ENCODE measurements at regions not wholly inside any gene's neighbourhood (a gene's known extent, or its start where the extent isn't known, plus 50 kb on each side); places are given as distances from the start of the nearest gene placed in this dataset.
"Not testable (repeated sequence)": the region's sequence is repeated elsewhere in the genome, so short reads cannot be mapped to it uniquely, and the experiment has no call there.

DNA sequence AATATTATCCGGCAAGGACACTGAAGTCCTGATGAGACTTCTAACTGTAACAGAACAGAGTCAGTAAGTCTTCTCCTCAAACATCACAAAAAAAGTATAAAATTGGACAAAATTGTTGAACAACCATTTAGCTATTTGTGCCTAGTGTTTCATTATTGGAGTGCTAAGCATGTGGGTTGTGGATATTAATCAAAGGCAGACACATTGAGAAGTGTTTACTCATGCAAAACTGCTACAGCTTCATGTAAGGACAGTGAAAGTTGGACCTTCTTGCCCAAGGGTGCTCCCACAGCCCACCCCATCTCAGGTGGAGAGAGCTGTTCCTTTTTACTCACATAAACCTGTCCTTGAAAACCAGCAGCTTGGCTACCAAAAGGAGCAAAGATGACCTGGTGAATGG lies 355.1 kb upstream of the DAB2 start:
- DNase-seq = no peak

DNA sequence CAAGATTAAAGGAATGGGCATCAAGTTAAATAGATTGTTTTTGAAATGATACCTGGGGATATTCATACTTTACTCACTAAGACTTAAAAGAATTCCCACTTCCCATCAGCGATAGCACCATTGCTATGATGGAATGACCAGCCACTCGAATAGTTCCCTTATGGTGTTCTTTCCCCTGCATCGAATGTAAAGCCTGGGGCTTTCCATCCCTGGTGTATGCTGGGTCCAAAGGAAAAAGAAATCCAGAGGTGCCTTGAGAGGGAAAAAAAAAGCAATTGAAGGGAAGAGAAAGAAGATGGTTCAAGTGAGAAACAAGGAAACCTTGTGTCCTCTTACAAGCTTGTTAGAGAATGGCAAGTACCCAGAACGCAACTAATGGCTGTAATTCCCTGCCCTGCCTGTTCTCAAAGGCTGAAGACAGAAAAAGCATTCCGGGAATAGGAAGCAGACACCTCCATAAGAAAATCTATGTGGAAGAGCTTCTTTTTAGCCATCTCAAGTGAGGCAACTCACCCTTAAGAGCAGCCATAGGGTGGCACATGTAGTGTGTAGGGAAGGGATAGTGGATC lies 351.1 kb upstream of the DAB2 start:
- no peak for DNase-seq

DNA sequence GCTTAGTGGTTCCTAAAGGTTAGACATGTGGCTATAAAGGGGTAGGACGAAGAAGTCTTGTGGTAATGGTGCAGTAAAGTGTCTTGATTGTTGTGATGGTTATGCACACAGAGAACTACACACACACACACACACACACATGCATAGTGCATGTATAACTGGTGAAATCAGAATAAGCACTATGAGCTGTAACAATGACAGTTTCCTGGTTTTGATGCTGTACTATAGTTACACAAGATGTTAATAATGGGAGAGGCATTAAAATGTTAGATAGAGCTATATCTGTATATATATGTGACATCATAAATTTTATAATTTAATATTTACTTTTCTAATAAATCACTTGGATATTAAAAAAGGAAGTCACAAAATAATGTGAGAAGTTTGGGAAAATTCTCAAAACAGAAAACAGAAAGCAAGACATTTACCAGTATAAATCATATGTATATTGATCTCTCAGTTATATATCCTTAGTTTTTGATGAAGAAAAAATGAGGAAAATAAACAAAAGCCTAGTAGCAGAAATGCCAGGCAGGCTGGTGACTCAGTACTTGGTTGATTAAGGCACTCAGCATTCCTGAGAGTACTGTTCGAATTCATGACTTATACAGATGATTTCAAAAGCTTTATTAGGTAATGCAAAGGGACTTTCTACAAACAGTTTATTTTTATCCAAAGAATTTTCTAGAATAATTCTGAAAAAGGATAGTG lies 350.5 kb upstream of the DAB2 start:
- no peak for DNase-seq

DNA sequence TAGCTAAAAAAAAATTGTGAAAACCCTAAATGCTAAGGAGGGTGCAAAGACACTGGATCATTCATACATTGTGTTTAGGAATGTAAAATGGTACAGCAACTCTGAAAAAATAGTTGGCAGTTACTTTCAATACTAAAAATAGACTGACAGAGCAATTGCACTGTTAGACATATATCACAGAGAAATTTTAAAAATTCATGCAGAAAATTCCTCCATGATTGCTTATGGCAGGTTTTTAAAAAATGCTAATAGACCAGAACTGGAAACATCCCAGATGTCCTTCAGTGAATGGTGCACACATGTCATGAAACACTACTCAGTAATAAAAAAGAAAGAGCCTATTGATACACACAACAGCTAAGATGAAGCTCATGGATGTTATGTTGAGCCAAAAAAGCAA lies 349.8 kb upstream of the DAB2 start:
- DNase-seq = no peak

DNA sequence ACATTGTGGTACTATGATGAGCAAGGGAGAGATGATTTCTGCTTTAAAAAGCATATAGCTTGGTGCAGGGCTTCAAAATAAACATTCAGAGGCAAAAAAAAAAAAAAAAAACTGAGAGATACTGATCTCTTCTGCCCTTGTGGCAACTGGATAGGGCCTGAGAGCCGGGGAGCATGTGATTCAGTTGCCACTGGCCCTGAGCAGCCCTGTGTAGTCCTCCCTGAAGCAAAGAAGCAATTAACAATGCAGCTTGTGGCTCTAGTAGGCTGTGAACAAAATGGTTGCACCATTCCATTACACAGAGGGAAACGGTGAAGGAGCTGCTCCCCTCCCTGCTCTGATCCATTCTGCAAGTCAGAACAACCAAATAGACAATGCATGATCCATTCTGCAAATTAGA lies 347.5 kb upstream of the DAB2 start:
- no peak for DNase-seq

DNA sequence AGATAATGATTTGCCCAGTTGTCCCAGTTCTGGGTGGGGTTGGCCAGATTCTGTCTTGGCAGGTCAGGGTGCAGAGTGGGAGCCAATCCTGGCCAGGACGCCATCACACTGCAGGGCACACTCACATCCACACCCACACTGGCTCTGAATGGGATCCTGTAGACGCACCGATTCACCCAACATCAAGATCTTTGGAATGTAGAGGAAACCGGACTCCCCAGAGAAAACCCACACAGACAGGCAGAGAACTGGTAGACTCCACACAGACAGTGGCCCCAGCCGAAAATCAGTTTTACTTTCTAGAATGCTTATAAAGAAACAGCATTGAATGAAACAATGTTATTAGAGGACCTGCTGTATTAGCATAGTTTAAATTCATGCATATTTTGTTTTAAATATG lies 343.1 kb upstream of the DAB2 start:
- DNase-seq = no peak

DNA sequence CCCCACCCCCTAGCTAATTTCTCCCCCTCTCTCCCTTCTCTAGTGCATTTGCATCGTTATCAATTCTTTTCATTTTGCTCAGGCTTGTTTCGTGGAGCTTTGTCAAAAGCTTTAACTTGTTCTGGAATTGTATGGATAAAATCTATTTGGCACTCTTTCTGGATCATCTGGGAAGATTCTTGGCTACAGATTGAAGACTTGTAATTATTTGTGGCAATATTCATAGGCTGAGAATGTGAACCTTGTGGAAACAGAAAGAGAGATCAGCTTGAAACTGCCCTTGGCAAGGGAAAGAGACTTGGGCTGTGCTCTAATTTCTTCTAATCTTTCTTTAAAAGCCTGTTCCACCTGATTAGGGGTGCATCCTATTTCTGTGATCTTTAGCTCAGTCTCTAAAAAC lies 340.6 kb upstream of the DAB2 start:
- no peak for DNase-seq

DNA sequence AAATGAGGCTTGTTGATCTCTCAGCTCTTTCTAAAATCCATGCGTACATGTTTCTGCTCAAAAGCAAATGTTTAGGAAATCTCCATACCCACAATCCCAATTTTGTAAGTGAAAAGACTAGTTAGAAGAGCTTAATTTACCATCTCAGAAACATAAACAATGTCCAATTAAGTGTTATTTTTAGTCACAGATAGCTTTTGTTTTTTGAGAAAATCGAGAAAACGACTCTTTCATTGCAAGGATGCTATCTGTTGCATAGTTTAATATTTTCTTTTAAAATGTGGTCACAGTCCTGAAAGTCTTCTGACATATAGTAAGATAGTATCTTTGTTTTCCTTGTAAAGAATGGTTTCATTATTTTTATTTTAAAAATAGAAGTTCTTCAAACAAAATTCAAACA lies 338.0 kb upstream of the DAB2 start:
- DNase-seq = no peak

DNA sequence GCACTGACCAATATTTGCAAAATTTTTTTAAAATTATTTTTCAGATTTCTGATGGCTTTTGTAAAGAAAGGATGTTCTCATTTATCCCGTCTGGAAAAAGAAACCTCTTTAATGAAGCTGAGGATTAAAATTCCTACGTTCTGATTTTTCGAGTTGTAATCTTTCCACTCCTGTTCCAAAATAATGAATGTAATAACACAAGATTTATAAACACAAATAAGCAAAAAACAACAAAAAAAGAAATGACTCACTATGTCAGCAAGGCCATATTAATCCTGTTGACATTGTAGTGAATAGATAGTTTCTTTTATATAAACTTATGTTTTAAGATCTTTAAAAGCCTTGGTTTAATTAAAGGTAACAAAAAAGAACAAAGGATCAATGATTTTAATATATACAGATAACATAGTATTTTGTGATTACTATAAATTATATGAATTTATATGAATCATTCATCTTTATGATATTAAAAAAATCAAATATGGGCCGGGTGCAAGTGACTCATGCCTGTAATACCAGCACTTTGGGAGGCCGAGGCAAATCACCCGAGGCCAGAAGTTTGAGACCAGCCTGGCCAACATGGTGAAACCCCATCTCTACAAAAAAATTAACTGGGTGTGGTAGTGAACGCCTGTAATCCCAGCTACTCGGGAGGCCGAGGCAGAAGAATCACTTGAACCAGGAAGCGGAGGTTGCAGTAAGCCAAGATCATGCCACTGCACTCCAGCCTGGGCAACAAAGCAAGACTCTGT lies 336.6 kb upstream of the DAB2 start:
- DNase-seq = no peak

DNA sequence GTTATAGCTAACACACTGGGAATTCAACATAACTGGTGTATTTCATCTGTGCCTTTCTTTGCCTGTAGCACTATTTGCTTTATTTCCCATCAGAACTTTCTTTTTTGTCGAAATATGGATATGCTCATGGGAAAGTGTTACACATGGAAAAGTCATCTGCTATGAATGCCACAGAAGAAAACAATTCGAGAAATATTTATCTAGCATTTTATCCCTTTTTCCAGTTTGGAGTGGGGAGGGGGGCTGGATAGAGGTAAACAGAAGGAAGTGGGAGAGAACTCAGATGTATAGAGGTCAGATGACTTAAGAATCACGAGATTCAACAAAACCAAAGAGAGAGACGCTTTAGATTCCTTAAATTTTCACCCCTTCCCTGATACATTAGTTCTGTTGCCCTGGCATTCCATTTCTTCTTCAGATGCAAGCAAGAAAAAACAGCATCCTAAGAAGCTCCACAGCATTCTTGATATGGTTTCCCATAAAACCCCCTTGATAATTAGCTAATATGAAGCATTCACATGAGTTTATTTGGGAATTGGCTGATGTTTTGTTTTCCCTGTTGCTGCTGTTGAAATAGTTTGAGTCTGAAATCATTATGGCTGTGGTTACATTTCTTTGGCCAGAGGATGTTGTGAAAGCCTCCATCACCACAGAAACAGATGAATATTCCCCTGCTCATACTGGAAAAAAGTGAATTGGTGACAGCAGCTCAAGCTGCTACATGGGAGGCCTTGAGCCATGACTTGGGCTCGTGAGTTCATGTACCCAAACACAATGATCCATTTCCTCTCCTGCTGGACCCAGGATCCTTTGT lies 335.8 kb upstream of the DAB2 start:
- DNase-seq = no peak

DNA sequence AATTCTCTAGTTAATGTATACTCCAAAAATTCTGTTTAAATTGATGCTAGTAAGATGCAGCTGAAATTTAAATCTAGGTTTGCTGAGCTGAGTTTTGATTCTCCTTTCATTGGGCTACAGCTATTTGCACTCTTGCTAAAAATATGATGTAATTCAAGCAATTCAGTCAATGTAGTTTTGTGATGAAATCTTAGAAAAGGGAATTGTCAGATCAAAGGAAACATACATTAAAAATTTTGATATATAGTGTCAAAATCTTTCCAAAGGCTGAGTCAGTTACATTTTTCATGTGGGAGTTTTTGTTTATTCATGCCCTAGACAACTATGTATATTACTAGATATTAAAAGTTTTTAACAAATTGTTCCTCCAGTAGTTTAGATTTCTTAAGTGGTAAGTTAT lies 334.9 kb upstream of the DAB2 start:
- no peak for DNase-seq

DNA sequence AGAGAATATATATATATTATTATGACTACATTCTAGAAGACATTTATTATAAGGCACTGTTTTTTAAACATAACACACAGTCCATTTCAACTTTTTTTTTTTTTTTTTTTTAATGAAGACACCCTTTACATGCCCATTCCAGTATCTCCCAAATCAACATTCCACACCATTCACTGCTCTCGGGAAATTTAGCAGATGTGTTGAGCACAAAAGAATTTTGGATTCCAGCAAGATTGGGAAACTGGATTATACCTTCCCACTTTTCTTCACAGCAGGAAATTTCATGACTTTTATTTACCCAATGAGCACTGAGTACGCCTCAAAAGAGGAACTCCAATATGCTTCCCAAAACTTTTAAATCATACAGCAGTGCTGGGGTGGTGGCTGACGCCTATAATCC lies 333.6 kb upstream of the DAB2 start:
- DNase-seq = no peak

DNA sequence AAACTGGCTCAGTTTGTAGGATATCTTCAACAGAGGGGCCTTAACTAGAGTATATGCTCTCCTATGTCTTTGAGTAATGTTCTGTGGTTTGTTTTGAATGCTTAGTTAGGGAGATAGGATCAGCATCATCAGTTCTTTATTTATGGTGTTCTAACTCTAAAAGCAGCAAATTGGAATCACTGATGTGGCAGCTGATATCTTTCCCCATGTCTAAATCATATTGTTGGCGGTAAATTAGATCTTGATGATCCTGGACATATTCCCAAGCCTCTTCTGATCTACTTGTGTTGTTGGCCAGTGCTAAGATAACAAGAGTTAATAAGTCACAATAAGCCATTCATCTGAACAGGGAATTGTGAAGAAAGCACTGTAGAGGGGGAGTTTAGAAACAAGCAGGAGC lies 332.4 kb upstream of the DAB2 start:
- DNase-seq = no peak

DNA sequence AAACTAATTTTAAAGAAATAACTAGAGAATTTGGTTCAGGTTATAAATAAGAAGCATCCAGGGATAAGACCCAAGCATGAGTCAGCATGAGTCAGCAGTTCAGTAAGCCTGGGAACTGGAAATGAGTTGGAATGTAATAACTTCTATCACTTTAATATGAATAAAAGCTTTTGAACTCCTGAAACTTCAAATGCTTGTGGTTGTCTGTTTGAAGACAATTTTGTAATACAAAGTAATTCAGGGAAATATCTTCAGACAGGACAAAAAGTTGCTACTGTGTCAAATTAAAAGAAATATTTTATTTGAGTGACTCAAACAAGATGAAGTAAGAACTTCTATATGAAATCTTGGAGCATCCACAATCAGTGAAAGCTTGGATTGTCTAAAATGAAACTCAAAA lies 331.2 kb upstream of the DAB2 start:
- DNase-seq = no peak

DNA sequence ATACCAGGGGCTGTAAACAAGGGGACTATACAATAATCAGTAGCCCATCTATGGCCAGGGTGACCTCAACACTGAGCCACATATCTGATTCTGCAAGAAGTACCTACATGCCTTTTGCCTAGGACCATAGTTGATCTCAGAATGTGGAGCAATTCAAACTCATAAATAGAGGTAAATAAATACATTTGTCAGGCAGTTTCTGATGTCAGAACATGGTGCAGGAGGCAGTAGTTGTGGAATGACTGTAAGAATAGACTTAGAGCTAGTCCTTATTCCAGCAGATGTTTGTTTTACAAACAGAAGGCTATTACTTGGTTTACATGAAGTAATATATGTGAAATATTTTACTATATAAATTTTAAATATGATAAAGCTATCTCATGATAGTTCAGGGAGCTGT lies 330.7 kb upstream of the DAB2 start:
- DNase-seq = no peak

DNA sequence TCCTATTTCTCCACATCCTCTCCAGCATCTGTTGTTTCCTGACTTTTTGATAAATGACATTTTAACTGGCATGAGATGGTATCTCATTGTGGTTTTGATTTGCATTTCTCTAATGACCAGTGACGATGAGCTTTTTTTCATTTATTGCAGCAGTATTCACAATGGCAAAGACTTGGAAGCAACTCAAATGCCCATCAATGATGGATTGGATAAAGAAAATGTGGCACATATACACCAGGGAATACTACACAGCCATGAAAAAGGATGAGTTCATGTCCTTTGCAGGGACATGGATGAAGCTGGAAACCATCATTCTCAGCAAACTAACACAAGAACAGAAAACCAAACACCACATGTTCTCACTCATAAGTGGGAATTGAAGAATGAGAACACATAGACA lies 329.0 kb upstream of the DAB2 start:
- DNase-seq = not testable (repeated sequence)

DNA sequence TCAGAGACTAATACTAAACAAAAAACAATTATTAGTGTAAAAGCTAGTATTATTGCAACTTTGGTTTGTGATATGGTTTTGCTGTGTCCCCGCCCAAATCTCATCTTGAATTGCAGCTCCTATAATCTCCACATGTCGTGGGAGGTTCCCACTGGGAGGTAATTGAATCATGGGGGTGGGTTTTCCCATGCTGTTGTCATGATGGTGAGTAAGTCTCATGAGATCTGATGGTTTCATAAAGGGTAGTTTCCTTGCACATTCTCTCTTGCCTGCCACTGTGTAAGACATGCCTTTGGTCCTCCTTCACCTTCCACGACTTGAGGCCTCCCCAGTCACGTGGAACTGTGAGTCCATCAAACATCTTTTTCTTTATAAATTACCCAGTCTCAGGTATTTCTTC lies 325.9 kb upstream of the DAB2 start:
- no peak for DNase-seq

DNA sequence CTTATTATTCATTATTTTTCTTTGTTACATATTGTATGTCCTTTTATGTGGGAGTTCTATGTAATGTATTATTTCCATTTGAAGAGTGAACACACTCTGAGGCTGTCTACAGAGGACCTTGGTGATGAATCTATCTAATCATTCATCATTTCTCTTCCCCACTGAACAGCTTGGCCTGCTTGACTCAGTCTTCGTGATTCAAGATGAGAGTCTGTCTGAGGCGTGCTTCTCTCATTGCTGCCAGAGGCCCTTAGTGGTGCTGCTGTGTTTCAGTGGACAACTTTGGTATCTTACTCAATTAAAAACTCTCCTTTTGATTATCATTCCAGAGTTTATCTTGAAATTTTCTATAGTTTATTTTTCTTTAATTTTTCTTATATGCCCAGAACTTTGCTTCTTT lies 318.1 kb upstream of the DAB2 start:
- DNase-seq = no peak

DNA sequence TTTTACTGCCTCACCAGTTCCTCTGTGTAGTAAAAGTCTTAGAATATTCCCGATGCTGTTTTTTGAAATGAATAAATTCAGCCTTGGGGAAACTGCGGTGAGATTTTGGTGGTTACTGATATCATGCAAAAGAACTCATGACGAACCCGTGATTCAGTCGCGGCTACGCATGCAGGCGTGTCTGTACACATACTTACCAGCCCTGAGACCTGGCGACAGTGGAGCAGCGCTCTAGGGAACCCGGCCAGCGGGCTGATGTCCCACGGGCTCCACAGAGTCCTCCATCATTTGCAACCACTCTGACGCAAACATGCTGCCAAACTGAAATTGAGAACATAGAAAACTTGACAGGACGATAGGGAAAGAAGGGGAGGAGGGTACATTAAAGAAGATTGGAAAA lies 315.6 kb upstream of the DAB2 start:
- DNase-seq = no peak

DNA sequence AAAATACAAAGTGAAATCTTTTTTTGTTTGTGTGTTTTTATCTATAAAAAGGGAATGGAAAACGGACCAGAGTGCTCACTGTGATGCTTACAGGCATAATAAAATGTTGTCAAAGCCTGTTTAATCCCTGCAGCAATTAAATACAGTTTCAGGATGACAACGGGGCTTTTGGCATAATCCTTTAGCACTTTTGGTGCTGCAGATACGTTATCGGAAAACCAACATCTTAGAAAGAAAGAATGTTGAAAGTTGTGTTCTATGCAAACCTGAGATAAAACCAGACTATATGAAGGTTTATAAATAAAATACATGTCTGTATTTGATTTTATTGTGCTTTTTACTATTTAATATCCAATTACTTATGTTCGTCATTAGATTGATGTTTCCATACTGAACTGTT lies 307.4 kb upstream of the DAB2 start:
- no peak for DNase-seq

DNA sequence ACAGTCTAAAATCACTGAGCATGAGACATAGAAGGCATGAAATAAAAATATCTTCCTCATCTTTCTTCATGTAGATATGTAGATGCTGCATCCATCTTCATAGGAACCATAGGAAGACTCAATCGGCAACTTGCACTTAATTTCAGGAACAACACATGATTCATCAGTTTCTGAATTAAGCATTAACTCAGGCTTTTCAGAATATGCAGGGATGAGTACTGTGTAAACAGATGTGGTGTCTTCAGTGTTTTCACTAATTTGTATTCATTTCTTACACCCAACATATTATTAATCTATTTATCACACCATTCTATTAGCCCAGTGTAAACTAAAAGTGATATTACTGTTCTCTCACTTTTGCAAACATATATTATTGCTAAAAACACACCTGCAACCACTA lies 305.9 kb upstream of the DAB2 start:
- DNase-seq = no peak

DNA sequence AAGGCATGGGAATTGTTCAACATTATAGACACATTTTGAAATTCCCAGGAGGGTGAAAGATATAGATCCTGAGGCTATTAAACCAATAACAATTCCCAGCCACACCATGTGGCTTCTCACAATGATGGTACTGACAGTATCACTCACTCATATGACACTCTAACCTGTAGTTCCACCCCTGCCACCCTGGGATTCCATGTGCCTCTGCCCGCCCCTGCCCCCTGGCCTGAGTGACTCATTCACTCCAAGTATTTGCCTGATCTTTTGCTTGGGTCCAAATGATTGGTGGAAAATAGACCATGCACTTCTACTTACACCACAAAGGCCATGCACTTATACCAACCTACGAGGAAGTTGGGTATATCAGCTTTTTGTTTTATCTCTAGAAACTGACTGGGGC lies 305.2 kb upstream of the DAB2 start:
- DNase-seq = no peak

DNA sequence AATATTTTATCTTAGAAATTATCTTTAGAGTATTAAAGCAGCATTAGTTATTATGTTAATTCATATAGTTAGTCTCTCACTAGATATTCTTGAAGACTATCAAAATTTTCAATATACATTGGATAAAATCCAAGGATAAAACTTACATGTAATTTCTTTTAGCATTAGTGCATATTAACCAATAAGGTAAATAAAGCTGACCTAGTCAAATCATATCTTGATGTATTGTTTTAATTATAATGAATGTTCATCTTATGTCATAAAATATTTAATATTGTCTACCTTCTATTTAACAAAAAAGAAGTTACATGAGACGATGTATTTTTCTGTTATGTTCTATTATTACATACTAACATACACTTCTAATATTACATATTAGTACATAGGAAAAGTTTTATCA lies 301.7 kb upstream of the DAB2 start:
- DNase-seq = no peak

DNA sequence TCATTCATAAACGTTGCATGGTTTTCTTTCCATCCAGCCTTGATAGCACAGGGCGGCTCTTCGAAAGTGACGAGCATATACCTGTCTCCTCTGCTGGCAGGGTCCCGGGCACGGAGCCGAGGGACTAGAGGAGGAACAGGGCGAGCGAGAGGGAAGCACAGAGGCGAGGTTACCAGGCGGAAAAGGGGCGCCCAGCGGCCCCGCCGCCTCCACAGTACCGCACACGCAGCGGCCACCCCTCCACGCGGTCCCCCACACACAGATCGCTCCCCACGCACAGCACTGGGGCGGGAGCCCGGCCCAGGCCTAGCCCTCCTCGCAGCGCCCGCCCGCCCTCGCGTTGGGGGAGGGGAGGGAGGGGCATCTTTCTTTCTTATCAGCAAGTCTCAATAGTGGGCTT lies 296.6 kb upstream of the DAB2 start:
- no peak for DNase-seq

Measured in stimulated activated CD4-positive, alpha-beta T cell treated with anti-CD3 and anti-CD28 coated beads, Interleukin-4, amount 100 ng/mL, for 4 hours (primary cell).